ENCODE measurements at regions not wholly inside any gene's neighbourhood (a gene's known extent, or its start where the extent isn't known, plus 50 kb on each side); places are given as distances from the start of the nearest gene placed in this dataset.

- H3K4me2 ChIP-seq: no peak overlapping the region
- no peaks in the 10 kb centered on the region for H3K79me2 ChIP-seq (replicated peaks; ENCODE audit: insufficient read depth)
- DNase-seq (ENCODE audit: low spot score) (no peak), ATAC-seq (no peak)
- Mint-ChIP-seq H3K4me3 (no peak overlapping the region), H3K9me3 (no peaks in the 10 kb centered on the region; the same call in 2 of the 3 replicates), H3K36me3 (ENCODE audit: low read depth) (no peaks in the 10 kb centered on the region), H3K27ac (no peak overlapping the region), H3K27me3 (ENCODE audit: insufficient read depth, low read depth, poor library complexity) (peaks cover 5% of the 10 kb centered on the region), H3K4me1 (peaks cover 10% of the 10 kb centered on the region; the same call in 2 of the 3 replicates)
- H2AFZ ChIP-seq: no peak overlapping the region
- no peaks in the 10 kb centered on the region for H3K4me1 ChIP-seq (ENCODE audit: insufficient read depth)
- no peak overlapping the region for H3K4me3 ChIP-seq
- H3K27me3 ChIP-seq (ENCODE audit: insufficient read depth): no peaks in the 10 kb centered on the region
- 0 out of 2 replicates have a peak, but pooled peaks cover 3% of the 10 kb centered on the region for H3K9me2 ChIP-seq (ENCODE audit: insufficient read depth)
- no peaks in the 10 kb centered on the region for H3K36me3 ChIP-seq (ENCODE audit: insufficient read depth)
- no peak overlapping the region for H3K27ac ChIP-seq (ENCODE audit: low read depth)
- no peaks in the 10 kb centered on the region for H3F3A ChIP-seq (replicated peaks; ENCODE audit: low read depth)
- no peaks in the 10 kb centered on the region for H4K20me1 ChIP-seq (replicated peaks; ENCODE audit: insufficient read depth)
- TF ChIP-seq ZNF331 (CRISPR knock-in tag; IDR thresholded peaks at IDR 0.05; ENCODE audit: low read depth) (no peak), NANOG (IDR thresholded peaks at IDR 0.05; ENCODE audit: borderline replicate concordance) (no peak), REST (IDR thresholded peaks at IDR 0.05; ENCODE audit: unreplicated experiment) (no peak), STAT1 (IDR thresholded peaks at IDR 0.05; ENCODE audit: unreplicated experiment) (no peak), ZNF462 (CRISPR knock-in tag; IDR thresholded peaks at IDR 0.05) (no peak), POLR2AphosphoS5 (IDR thresholded peaks at IDR 0.05; ENCODE audit: low read depth) (no peak), EZH2 (IDR thresholded peaks at IDR 0.05; ENCODE audit: low read depth, unreplicated experiment) (no peak), ZNF114 (CRISPR knock-in tag; IDR thresholded peaks at IDR 0.05) (no peak), JUNB (IDR thresholded peaks at IDR 0.05; ENCODE audit: unreplicated experiment) (no peak), EZH2phosphoT487 (IDR thresholded peaks at IDR 0.05; ENCODE audit: unreplicated experiment) (no peak), ETS1 (IDR thresholded peaks at IDR 0.05) (no peak), CREB1 (CRISPR knock-in tag; IDR thresholded peaks at IDR 0.05; ENCODE audit: low read depth) (no peak), CTCF (conservative IDR thresholded peaks at IDR 0.05; ENCODE audit: low read depth in 2 of 2) (no peak)
These were observed 233.1 kb downstream of the C1orf94 start for GRCh38 chr1:34409689-34410229.

All from GM23338 (cell line).